Activated naive CD8-positive, alpha-beta T cell treated with anti-CD3 and anti-CD28 coated beads for 36 hours (primary cell): ENCODE measurements at regions not wholly inside any gene's neighbourhood (a gene's known extent, or its start where the extent isn't known, plus 50 kb on each side); places are given as distances from the start of the nearest gene placed in this dataset.
"Not testable (repeated sequence)": the region's sequence is repeated elsewhere in the genome, so short reads cannot be mapped to it uniquely, and the experiment has no call there.

Source experiments
- DNase-seq: peaks from one replicate; pipeline ENCODE4 v3.0.0; 2021
- H3K27ac Mint-ChIP-seq: one replicate; pipeline ENCODE4 v1.8.0; 2022; ENCODE audit warnings: mild to moderate bottlenecking, moderate library complexity, mixed read lengths
- H3K27me3 Mint-ChIP-seq: one replicate; pipeline ENCODE4 v1.8.0; 2022; ENCODE audit warnings: mild to moderate bottlenecking, mixed read lengths
- H3K36me3 Mint-ChIP-seq: one replicate; pipeline ENCODE4 v1.8.0; 2021; ENCODE audit warnings: mild to moderate bottlenecking, mixed read lengths
- H3K4me1 Mint-ChIP-seq: one replicate; pipeline ENCODE4 v1.8.0; 2021; ENCODE audit warnings: mixed read lengths
- H3K4me3 Mint-ChIP-seq: one replicate; pipeline ENCODE4 v1.8.0; 2022; ENCODE audit warnings: mild to moderate bottlenecking, moderate library complexity, mixed read lengths
- H3K9me3 Mint-ChIP-seq: one replicate; pipeline ENCODE4 v1.8.0; 2022; ENCODE audit warnings: mixed read lengths

GRCh38 chr2:75290600-75291150 is 91.4 kb upstream of the TACR1 start:
- no peaks in the 10 kb centered on the region for H3K27me3 Mint-ChIP-seq
- peaks cover 4% of the 10 kb centered on the region for H3K9me3 Mint-ChIP-seq
- no peaks in the 10 kb centered on the region for H3K4me1 Mint-ChIP-seq
- H3K27ac Mint-ChIP-seq: no peak overlapping the region
- no peak for DNase-seq
- H3K36me3 Mint-ChIP-seq: peaks cover 21% of the 10 kb centered on the region
- H3K4me3 Mint-ChIP-seq: no peak overlapping the region

- H3K4me3 Mint-ChIP-seq: no peak overlapping the region
- H3K4me1 Mint-ChIP-seq: no peaks in the 10 kb centered on the region
- no peaks in the 10 kb centered on the region for H3K27me3 Mint-ChIP-seq
- peaks cover 4% of the 10 kb centered on the region for H3K9me3 Mint-ChIP-seq
- H3K36me3 Mint-ChIP-seq: peaks cover 30% of the 10 kb centered on the region
- no peak overlapping the region for H3K27ac Mint-ChIP-seq
- DNase-seq: no peak
These were observed 90.5 kb upstream of the TACR1 start for GRCh38 chr2:75289771-75290170.

- H3K4me3 Mint-ChIP-seq, H3K27ac Mint-ChIP-seq, DNase-seq, H3K9me3 Mint-ChIP-seq, H3K27me3 Mint-ChIP-seq, H3K4me1 Mint-ChIP-seq: not testable (repeated sequence)
- H3K36me3 Mint-ChIP-seq: peaks cover 36% of the 10 kb centered on the region
These were observed 89.9 kb upstream of the TACR1 start for GRCh38 chr2:75289178-75289577.

GRCh38 chr2:75288760-75289159 is 89.4 kb upstream of the TACR1 start:
- Mint-ChIP-seq H3K27me3 (no peaks in the 10 kb centered on the region), H3K9me3 (peaks cover 10% of the 10 kb centered on the region), H3K4me3 (no peak overlapping the region), H3K27ac (no peak overlapping the region), H3K4me1 (peaks cover 4% of the 10 kb centered on the region), H3K36me3 (peaks cover 37% of the 10 kb centered on the region)
- no peak for DNase-seq

GRCh38 chr2:75287624-75288316 is 88.5 kb upstream of the TACR1 start:
- no peak for DNase-seq
- no peaks in the 10 kb centered on the region for H3K27me3 Mint-ChIP-seq
- peaks cover 43% of the 10 kb centered on the region for H3K36me3 Mint-ChIP-seq
- no peak overlapping the region for H3K4me3 Mint-ChIP-seq
- no peak overlapping the region for H3K27ac Mint-ChIP-seq
- H3K9me3 Mint-ChIP-seq: peaks cover 13% of the 10 kb centered on the region
- H3K4me1 Mint-ChIP-seq: peaks cover 4% of the 10 kb centered on the region

GRCh38 chr2:75284345-75284744 is 85.0 kb upstream of the TACR1 start:
- H3K27ac Mint-ChIP-seq: no peak overlapping the region
- DNase-seq: no peak
- peaks cover 4% of the 10 kb centered on the region for H3K4me1 Mint-ChIP-seq
- no peaks in the 10 kb centered on the region for H3K27me3 Mint-ChIP-seq
- H3K36me3 Mint-ChIP-seq: peaks cover 56% of the 10 kb centered on the region
- H3K9me3 Mint-ChIP-seq: peaks cover 21% of the 10 kb centered on the region
- no peak overlapping the region for H3K4me3 Mint-ChIP-seq

- H3K36me3 Mint-ChIP-seq: peaks cover 69% of the 10 kb centered on the region
These were observed 79.6 kb upstream of the TACR1 start for GRCh38 chr2:75278821-75279379.

GRCh38 chr2:75278314-75278713 is 79.0 kb upstream of the TACR1 start:
- Mint-ChIP-seq H3K27me3 (no peaks in the 10 kb centered on the region), H3K4me3 (no peak overlapping the region), H3K9me3 (peaks cover 41% of the 10 kb centered on the region), H3K27ac (no peak overlapping the region), H3K4me1 (no peaks in the 10 kb centered on the region), H3K36me3 (peaks cover 65% of the 10 kb centered on the region)
- DNase-seq: no peak

More at GRCh38 chr2:75278821-75279379, 79.6 kb upstream of the TACR1 start:
- Mint-ChIP-seq H3K27me3 (no peaks in the 10 kb centered on the region), H3K4me3 (no peak overlapping the region), H3K27ac (no peak overlapping the region), H3K9me3 (peaks cover 39% of the 10 kb centered on the region), H3K4me1 (no peaks in the 10 kb centered on the region)
- no peak for DNase-seq

GRCh38 chr2:75277111-75277510 is 77.8 kb upstream of the TACR1 start:
- Mint-ChIP-seq H3K27me3 (no peaks in the 10 kb centered on the region), H3K9me3 (peaks cover 53% of the 10 kb centered on the region), H3K36me3 (peaks cover 68% of the 10 kb centered on the region), H3K4me3 (no peak overlapping the region), H3K27ac (no peak overlapping the region), H3K4me1 (no peaks in the 10 kb centered on the region)
- no peak for DNase-seq

GRCh38 chr2:75276093-75277029 is 77.0 kb upstream of the TACR1 start:
- Mint-ChIP-seq H3K4me1 (no peaks in the 10 kb centered on the region), H3K27me3 (no peaks in the 10 kb centered on the region), H3K27ac (no peak overlapping the region), H3K9me3 (peaks cover 55% of the 10 kb centered on the region), H3K36me3 (peaks cover 67% of the 10 kb centered on the region), H3K4me3 (no peak overlapping the region)
- no peak for DNase-seq

- H3K36me3 Mint-ChIP-seq: peaks cover 64% of the 10 kb centered on the region
- no peak overlapping the region for H3K4me3 Mint-ChIP-seq
- H3K4me1 Mint-ChIP-seq: no peaks in the 10 kb centered on the region
- no peaks in the 10 kb centered on the region for H3K27me3 Mint-ChIP-seq
- H3K9me3 Mint-ChIP-seq: peaks cover 63% of the 10 kb centered on the region
- no peak overlapping the region for H3K27ac Mint-ChIP-seq
- DNase-seq: no peak
These were observed 75.6 kb upstream of the TACR1 start for GRCh38 chr2:75274936-75275335.

GRCh38 chr2:75268112-75268511 is 68.8 kb upstream of the TACR1 start:
- no peak for DNase-seq
- H3K9me3 Mint-ChIP-seq: peaks cover 71% of the 10 kb centered on the region
- H3K4me3 Mint-ChIP-seq: no peak overlapping the region
- H3K4me1 Mint-ChIP-seq: no peaks in the 10 kb centered on the region
- peaks cover 21% of the 10 kb centered on the region for H3K36me3 Mint-ChIP-seq
- H3K27me3 Mint-ChIP-seq: no peaks in the 10 kb centered on the region
- H3K27ac Mint-ChIP-seq: no peak overlapping the region

- H3K4me1 Mint-ChIP-seq: no peaks in the 10 kb centered on the region
- H3K36me3 Mint-ChIP-seq: peaks cover 13% of the 10 kb centered on the region
- no peaks in the 10 kb centered on the region for H3K27me3 Mint-ChIP-seq
- DNase-seq: no peak
- peaks cover 57% of the 10 kb centered on the region for H3K9me3 Mint-ChIP-seq
- no peak overlapping the region for H3K27ac Mint-ChIP-seq
- no peak overlapping the region for H3K4me3 Mint-ChIP-seq
These were observed 62.6 kb upstream of the TACR1 start for GRCh38 chr2:75261923-75262322.

GRCh38 chr2:75260946-75261345 is 61.6 kb upstream of the TACR1 start:
- Mint-ChIP-seq H3K4me3 (no peak overlapping the region), H3K36me3 (peaks cover 13% of the 10 kb centered on the region), H3K4me1 (no peaks in the 10 kb centered on the region), H3K27ac (no peak overlapping the region), H3K9me3 (peaks cover 57% of the 10 kb centered on the region), H3K27me3 (no peaks in the 10 kb centered on the region)
- DNase-seq: no peak

- Mint-ChIP-seq H3K9me3 (peaks cover 43% of the 10 kb centered on the region), H3K4me1 (no peaks in the 10 kb centered on the region), H3K36me3 (peaks cover 12% of the 10 kb centered on the region), H3K4me3 (no peak overlapping the region), H3K27ac (no peak overlapping the region), H3K27me3 (no peaks in the 10 kb centered on the region)
- DNase-seq: no peak
These were observed 59.3 kb upstream of the TACR1 start for GRCh38 chr2:75258620-75259019.
